Stimulated activated CD8-positive, alpha-beta memory T cell treated with anti-CD3 and anti-CD28 coated beads, Interleukin-15, amount 100 ng/mL, for 24 hours (primary cell): ENCODE measurements at regions not wholly inside any gene's neighbourhood (a gene's known extent, or its start where the extent isn't known, plus 50 kb on each side); places are given as distances from the start of the nearest gene placed in this dataset.
"Not testable (repeated sequence)": the region's sequence is repeated elsewhere in the genome, so short reads cannot be mapped to it uniquely, and the experiment has no call there.

Source experiments
- DNase-seq: peaks from one replicate; pipeline ENCODE4 v3.0.0-alpha.2; 2020; ENCODE audit warnings: low read depth

DNA sequence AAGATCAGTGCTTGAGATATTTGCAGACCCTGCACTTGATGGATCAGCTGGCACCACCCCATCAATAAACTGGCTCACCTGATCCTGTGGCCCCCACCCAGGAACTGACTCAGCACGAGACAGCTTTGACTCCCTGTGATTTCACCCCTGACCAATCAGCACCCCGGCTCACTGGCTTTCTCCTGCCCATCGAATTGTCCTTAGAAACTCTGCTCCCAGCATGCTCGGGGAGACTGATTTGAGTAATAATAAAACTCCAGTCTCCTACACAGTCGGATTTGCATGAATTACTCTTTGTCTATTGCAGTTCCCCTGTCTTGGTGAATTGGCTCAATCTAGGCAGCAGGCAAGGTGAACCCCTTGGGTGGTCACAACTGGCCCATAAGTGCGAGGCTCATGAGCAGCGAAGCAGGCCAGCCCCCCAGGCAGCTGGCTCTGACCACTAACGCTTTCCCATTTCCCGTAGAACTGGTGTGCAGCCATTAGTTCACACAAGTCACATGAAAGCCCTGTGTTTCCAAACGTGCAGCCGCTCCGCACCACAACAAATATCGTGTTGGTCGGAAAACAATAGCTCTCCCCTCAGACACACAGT lies 79.6 kb downstream of the RSPH3 start:
- DNase-seq: no peak

- DNase-seq: no peak
Observed at GRCh38 chr6:158919865-158920264, 80.1 kb downstream of the RSPH3 start.

DNA sequence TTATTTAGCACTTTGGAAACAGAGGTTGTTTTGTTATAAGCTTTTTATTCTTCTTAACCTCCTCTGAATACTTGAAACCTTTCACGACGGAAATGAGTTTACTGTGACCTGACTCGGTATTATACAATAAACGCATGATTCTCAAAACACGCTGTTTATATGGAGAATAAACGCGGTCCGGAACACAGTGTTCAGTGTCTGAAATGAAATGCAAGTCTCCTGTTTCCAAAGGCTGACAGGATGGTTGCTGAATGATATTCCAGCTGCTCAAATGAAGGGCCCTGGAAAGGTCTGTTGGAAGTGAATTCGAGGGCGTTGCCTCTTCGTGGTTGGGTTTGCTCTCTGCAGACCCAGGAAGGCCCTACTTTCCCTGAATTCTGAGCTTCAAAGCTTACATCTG lies 83.4 kb downstream of the RSPH3 start:
- no peak for DNase-seq

DNA sequence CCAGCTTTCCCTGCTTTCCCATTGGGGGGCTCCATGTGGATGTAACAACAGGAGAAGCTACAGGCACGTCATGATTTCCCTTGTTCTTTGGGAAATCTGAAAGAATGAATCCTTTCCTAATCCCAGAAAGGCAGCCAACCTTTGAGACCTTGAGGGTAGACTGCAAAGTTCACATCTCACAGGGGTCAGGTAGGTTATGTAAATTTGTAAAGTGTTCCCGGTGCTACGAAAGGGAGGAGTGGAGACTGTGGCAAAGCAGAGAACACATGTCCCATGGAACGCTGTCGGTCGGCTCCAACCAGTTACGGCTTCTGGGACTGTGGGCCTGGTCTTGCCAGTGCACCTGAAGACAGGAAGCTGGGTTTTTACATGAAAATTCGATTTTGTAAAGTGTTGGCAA lies 85.1 kb downstream of the RSPH3 start:
- DNase-seq: no peak

GRCh38 chr6:158913580-158913979 lies 86.4 kb downstream of the RSPH3 start:
- no peak for DNase-seq

DNA sequence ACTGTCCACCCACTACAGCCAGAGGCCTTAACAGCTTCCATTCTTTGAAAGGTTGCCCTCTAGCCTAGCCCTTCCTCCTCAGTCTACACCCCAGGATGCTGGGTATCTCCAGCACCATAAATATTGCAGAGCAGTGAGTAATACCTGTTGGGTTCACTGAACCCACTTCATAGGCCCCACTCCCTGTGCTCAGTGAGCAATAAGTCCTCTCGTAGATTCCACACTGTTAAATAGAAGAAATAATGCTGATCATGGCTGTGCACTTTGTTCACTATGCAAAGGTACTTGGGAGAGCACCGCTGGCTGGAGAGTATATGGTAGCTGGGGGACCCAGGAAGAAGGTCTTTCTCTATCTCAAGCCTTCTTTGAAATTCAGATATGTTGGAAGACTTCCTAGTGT lies 87.3 kb downstream of the RSPH3 start:
- DNase-seq: no peak

- no peak for DNase-seq
Observed at GRCh38 chr6:158911746-158912480, 88.1 kb downstream of the RSPH3 start.

GRCh38 chr6:158910484-158911440 lies 89.2 kb downstream of the RSPH3 start:
- DNase-seq: no peak

DNA sequence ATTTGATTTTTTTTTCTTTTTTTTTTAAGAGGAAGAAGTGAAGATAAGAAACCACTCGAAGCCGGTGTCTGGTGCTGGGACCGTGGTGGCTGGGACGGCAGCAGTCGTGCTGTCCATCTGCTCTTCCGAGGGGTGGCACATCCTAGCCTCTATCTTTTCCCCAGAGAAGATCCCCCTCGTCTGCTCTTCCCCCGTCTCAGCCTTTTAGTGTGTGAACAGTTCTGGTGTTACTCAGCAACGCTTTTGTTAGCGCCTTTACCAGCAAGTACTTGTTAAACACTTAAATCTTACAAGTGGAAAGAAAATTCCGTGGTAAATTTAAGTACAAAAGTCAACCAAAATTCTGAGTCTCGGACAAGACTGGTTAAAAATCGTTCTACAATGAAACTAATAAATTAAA lies 90.1 kb downstream of the RSPH3 start:
- DNase-seq: no peak

GRCh38 chr6:158908606-158909005 lies 89.4 kb upstream of the EZR start:
- DNase-seq: no peak

DNA sequence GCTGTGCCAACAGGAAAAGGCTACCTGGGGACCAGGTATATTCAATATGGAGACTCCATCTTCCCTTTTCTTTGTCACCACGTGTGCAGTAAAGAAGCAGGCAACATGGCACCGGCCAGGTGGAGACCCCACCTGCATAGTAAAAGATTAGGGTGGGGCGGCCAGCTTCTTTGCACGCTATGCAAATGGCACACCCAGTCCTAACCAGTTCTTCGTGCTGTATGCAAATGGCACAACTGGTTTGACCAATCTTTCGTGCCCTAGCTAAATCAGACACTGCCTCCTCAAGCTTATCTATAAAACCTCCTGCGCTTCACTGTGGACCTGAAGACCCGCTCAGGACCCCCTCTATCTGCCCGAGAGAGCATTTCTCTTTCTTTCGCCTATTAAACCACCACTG lies 88.8 kb upstream of the EZR start:
- DNase-seq: no peak

GRCh38 chr6:158906926-158907325 lies 87.8 kb upstream of the EZR start:
- no peak for DNase-seq

DNA sequence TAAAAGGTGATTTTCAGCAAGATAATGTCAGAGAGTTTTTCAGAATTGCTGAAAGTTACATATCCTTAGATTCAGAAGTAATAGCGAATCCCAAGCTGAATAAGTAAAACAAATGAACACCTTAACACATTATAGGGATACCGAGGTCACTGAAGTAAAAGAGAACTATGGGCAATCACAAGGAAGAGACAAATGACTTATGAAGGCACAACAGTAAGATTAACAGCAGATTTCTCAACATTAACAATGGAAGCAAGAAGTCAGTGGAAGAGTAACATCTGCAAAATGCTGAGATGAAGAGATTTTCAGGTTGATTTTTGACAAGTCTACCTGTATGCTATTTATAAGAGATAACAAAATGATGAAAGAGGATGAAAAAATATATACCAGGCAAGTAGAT lies 86.1 kb upstream of the EZR start:
- DNase-seq: no peak

DNA sequence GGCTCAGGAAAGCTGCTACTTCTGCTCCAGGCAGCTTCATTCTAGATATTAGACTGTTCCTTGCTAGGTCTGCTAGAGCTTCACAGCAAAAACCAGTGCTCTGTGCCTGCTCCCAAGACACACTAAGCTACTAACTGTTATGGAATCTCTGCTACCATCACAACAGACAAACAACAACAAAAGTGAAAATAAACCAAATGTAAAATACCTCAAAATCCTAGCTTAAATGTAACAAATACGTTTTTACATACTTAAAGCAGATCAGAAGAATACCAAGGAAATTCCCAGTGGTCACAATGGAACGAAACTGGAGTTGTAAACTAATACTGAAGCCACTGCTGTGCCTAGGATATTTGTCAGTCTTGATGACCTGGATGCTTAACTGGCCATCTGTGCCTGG lies 84.6 kb upstream of the EZR start:
- DNase-seq: no peak

- DNase-seq: no peak
Observed at GRCh38 chr6:158900663-158901312, 81.6 kb upstream of the EZR start.

GRCh38 chr6:158897236-158897635 lies 78.1 kb upstream of the EZR start:
- no peak for DNase-seq

DNA sequence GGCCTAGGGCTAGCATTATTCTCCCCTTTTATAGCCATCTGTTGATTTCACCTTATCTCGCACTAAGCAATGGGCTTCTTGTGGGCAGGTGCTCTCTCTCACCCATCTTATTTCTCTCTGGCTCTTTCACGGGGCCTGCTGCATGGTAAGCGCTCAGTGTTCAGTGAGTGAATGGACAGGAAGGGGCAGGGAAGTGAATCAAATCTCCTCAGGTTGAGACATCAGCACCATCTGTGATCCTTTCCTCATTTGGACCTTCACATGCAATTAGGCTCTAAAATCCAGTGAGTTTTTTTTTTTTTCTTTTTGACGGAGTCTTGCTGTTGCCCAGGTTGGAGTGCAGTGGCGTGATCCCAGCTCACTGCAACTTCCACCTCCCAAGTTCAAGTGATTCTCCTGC lies 76.5 kb upstream of the EZR start:
- DNase-seq: no peak

DNA sequence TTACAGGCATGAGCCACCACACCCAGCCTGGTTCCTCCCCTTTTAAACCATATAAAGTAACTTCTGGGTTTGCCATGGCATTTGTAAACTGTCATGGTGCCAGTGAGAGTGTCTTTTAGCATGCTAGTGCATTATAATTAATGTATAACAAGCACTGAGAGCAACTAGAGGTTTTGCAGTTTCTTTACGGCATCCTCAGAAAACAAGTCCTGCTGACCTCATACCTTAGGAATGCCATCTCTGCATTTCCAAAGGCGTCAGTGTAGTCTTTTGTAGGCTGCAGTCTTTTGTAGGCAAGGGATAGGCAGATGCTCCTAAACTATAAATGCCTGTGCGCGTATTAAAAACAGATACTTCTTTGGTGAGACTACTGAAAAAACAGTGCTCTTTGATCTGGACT lies 75.0 kb upstream of the EZR start:
- DNase-seq: no peak

DNA sequence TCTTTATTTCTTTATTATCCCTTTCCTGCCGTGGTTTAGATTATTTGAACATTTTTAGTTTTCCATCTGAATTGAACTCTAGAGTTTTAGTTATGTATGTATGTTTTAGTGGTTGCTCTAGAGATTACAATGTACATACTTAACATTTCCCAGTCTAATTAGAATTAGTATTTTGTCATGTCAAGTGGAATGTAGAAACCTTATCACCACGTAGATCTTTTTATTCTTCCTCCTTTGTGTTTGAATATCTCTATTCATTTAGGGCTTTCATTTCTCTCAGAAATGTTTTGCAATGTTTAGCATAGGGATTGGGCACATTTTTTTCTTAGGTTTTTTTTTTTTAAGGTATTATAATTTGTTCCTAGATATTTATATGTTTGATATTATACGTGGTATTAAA lies 73.1 kb upstream of the EZR start:
- DNase-seq: no peak

DNA sequence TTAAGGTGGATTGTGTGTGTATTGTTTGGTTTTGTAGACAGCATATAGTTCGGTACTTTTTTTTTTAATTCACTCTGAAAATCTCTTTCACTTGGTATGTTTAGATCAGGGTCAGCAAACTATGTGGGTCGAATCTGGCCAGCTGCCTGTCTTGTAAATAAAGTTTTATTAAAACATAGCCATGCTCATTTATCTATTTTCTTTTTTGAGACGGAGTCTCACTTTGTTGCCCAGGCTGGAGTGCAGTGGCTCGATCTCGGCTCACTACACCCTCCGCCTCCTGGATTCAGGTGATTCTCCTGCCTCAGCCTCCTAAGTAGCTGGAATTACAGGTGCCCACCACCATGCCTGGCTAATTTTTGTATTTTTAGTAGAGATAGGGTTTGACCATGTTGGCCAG lies 72.4 kb upstream of the EZR start:
- DNase-seq: not testable (repeated sequence)

- DNase-seq: not testable (repeated sequence)
Observed at GRCh38 chr6:158888171-158888570, 69.0 kb upstream of the EZR start.

DNA sequence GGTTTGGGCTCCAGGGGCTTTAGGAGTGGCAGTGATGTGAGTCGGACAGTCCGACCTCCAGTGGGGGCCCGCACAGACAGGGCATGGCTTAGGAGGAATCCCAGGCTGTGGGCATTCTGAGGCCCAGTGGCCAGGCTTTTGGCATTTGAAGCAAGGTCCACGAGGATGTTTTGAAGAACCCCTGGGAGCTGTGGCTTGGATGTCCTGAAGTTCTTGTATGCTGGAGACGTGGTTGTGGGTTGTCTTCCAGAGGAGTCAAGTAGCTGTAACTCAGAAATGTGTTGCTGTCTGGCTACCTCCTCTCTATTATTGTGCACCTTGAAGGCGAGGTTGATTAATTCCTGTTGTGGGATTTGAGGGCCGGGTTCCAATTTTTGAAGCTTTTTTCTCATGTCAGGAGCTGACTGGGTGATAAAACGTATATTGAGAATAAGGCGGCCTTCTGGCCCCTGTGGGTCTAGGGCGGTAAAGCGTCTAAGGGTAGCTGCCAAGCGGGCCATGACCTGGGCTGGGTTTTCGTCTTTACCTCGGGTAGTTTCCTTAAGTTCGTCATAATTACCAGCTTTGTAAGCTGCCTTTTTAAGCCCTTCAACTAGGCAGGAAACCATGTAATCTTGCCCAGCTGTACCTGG lies 67.3 kb upstream of the EZR start:
- not testable (repeated sequence) for DNase-seq
